Astrocyte of the spinal cord (primary cell): ENCODE measurements at regions not wholly inside any gene's neighbourhood (a gene's known extent, or its start where the extent isn't known, plus 50 kb on each side); places are given as distances from the start of the nearest gene placed in this dataset.
"Not testable (repeated sequence)": the region's sequence is repeated elsewhere in the genome, so short reads cannot be mapped to it uniquely, and the experiment has no call there.

Experiments
- DNase-seq: peaks from one replicate; pipeline ENCODE4 v3.0.0; 2011; ENCODE audit warnings: low read depth, low spot score
- H3K4me3 ChIP-seq: 2 replicates; pipeline ENCODE4 v1.5.1; 2011; ENCODE audit warnings: low read depth, mild to moderate bottlenecking, low read length, moderate library complexity
- CTCF ChIP-seq: IDR thresholded peaks from 2 replicates; pipeline ENCODE4 v1.5.1; 2012; ENCODE audit warnings: low read depth, mild to moderate bottlenecking, low read length, inconsistent platforms
- in situ Hi-C: cut with HindIII; loops from 2 replicates; pipeline ENCODE4 v1.10.0; 2017; ENCODE audit warnings: low sequenced_read_pairs

- H3K4me3 ChIP-seq, result no peak overlapping the region
- no peak for TF ChIP-seq CTCF
Measured at GRCh38 chr10:63684257-63684936, 163.2 kb downstream of the REEP3 start.

GRCh38 chr10:63689768-63690167, 168.6 kb downstream of the REEP3 start:
- no peak for TF ChIP-seq CTCF
- no peak overlapping the region for H3K4me3 ChIP-seq
- no peak for DNase-seq
- in situ Hi-C loops, result no loop called here

More at GRCh38 chr10:63684257-63684936, 163.2 kb downstream of the REEP3 start:
- in situ Hi-C loops, result no loop called here
- no peak for DNase-seq

GRCh38 chr10:63692220-63692896, 171.2 kb downstream of the REEP3 start:
- in situ Hi-C loops, result no loop called here
- no peak for DNase-seq
- TF ChIP-seq CTCF, result no peak
- no peak overlapping the region for H3K4me3 ChIP-seq

- in situ Hi-C loops, H3K4me3 ChIP-seq, DNase-seq: not testable (repeated sequence)
Measured at GRCh38 chr10:63693021-63693420, 171.8 kb downstream of the REEP3 start.

- no peak overlapping the region for H3K4me3 ChIP-seq
- in situ Hi-C loops, result no loop called here
- TF ChIP-seq CTCF, result no peak
- DNase-seq, result no peak
Measured at GRCh38 chr10:63696205-63696604, 175.0 kb downstream of the REEP3 start.

GRCh38 chr10:63697956-63698786, 177.0 kb downstream of the REEP3 start:
- H3K4me3 ChIP-seq, result no peak overlapping the region
- DNase-seq, result no peak
- no peak for TF ChIP-seq CTCF
- in situ Hi-C loops, result no loop called here

GRCh38 chr10:63698787-63699150, 177.6 kb downstream of the REEP3 start:
- TF ChIP-seq CTCF, result no peak
- no peak for DNase-seq
- in situ Hi-C loops, result no loop called here
- no peak overlapping the region for H3K4me3 ChIP-seq
